Suprapubic skin (tissue), 4 donors: ENCODE measurements at regions not wholly inside any gene's neighbourhood (a gene's known extent, or its start where the extent isn't known, plus 50 kb on each side); places are given as distances from the start of the nearest gene placed in this dataset.

Experiments
- POLR2A ChIP-seq, 2 donors: fragments of 450-650 bp; IDR thresholded peaks; one replicate each; pipeline ENCODE4 v1.6.1; 2017; ENCODE audit warnings: antibody characterized with exemption in 2 of 2, mild to moderate bottlenecking in 2 of 2, moderate library complexity in 2 of 2
- POLR2AphosphoS5 ChIP-seq, 3 donors: sonication (generic); formaldehyde crosslinking; IDR thresholded peaks; one replicate each; pipeline ENCODE4 v1.6.1; 2017; ENCODE audit warnings: antibody characterized with exemption in 3 of 3

- TF ChIP-seq POLR2A (IDR thresholded peaks at IDR 0.05) (no peak), POLR2AphosphoS5 (IDR thresholded peaks at IDR 0.05) (no peak)
These were observed 118.9 kb downstream of the DDX3Y start for GRCh38 chrY:13023607-13024006.
